IPS-15b (cell line): ENCODE measurements at regions not wholly inside any gene's neighbourhood (a gene's known extent, or its start where the extent isn't known, plus 50 kb on each side); places are given as distances from the start of the nearest gene placed in this dataset.
"Not testable (repeated sequence)": the region's sequence is repeated elsewhere in the genome, so short reads cannot be mapped to it uniquely, and the experiment has no call there.

Experiments
- H3K27me3 ChIP-seq: one replicate; pipeline ENCODE4 v1.6.1; 2013; ENCODE audit warnings: low read length; ENCODE audit not compliant: control insufficient read depth, insufficient read depth
- H3K36me3 ChIP-seq: one replicate; pipeline ENCODE4 v1.6.1; 2013; ENCODE audit warnings: low read length; ENCODE audit not compliant: control insufficient read depth, insufficient read depth
- H3K4me1 ChIP-seq: one replicate; pipeline ENCODE4 v1.6.1; 2013; ENCODE audit warnings: mild to moderate bottlenecking, low read length; ENCODE audit not compliant: control insufficient read depth, insufficient read depth
- H3K4me3 ChIP-seq: one replicate; pipeline ENCODE4 v1.5.1; 2013; ENCODE audit warnings: low read depth, low read length
- H3K9ac ChIP-seq: one replicate; pipeline ENCODE4 v1.6.1; 2013; ENCODE audit warnings: low read depth, mild to moderate bottlenecking, low read length
- H3K9me3 ChIP-seq: one replicate; pipeline ENCODE4 v1.6.1; 2013; ENCODE audit warnings: mild to moderate bottlenecking, low read length; ENCODE audit not compliant: control insufficient read depth, insufficient read depth

- no peak overlapping the region for H3K9ac ChIP-seq
- no peaks in the 10 kb centered on the region for H3K9me3 ChIP-seq
- H3K27me3 ChIP-seq = no peaks in the 10 kb centered on the region
- no peaks in the 10 kb centered on the region for H3K36me3 ChIP-seq
- no peaks in the 10 kb centered on the region for H3K4me1 ChIP-seq
- no peak overlapping the region for H3K4me3 ChIP-seq
Measured at GRCh38 chr4:38415682-38416081, 248.3 kb upstream of the KLF3 start.

GRCh38 chr4:38416450-38417014 is 247.5 kb upstream of the KLF3 start:
- Histone ChIP-seq H3K4me3 (no peak overlapping the region), H3K9me3 (no peaks in the 10 kb centered on the region), H3K9ac (no peak overlapping the region), H3K4me1 (no peaks in the 10 kb centered on the region), H3K27me3 (no peaks in the 10 kb centered on the region), H3K36me3 (no peaks in the 10 kb centered on the region)

GRCh38 chr4:38420254-38420653 is 243.7 kb upstream of the KLF3 start:
- H3K27me3 ChIP-seq, H3K9ac ChIP-seq, H3K9me3 ChIP-seq, H3K36me3 ChIP-seq, H3K4me1 ChIP-seq, H3K4me3 ChIP-seq: not testable (repeated sequence)

- no peak overlapping the region for H3K9ac ChIP-seq
- no peak overlapping the region for H3K4me3 ChIP-seq
- H3K36me3 ChIP-seq = no peaks in the 10 kb centered on the region
- H3K27me3 ChIP-seq = no peaks in the 10 kb centered on the region
- H3K9me3 ChIP-seq = no peaks in the 10 kb centered on the region
- H3K4me1 ChIP-seq = peaks cover 4% of the 10 kb centered on the region
Measured at GRCh38 chr4:38422850-38423249, 241.1 kb upstream of the KLF3 start.

GRCh38 chr4:38424151-38424871 is 239.7 kb upstream of the KLF3 start:
- Histone ChIP-seq H3K4me1 (peaks cover 4% of the 10 kb centered on the region), H3K9ac (no peak overlapping the region), H3K4me3 (no peak overlapping the region), H3K9me3 (no peaks in the 10 kb centered on the region), H3K36me3 (no peaks in the 10 kb centered on the region), H3K27me3 (no peaks in the 10 kb centered on the region)

- Histone ChIP-seq H3K27me3 (no peaks in the 10 kb centered on the region), H3K9me3 (no peaks in the 10 kb centered on the region), H3K36me3 (no peaks in the 10 kb centered on the region), H3K4me3 (no peak overlapping the region), H3K9ac (no peak overlapping the region), H3K4me1 (peaks cover 4% of the 10 kb centered on the region)
Measured at GRCh38 chr4:38426532-38426931, 237.5 kb upstream of the KLF3 start.

GRCh38 chr4:38430841-38431240 is 233.2 kb upstream of the KLF3 start:
- no peaks in the 10 kb centered on the region for H3K36me3 ChIP-seq
- no peak overlapping the region for H3K4me3 ChIP-seq
- no peaks in the 10 kb centered on the region for H3K27me3 ChIP-seq
- H3K9ac ChIP-seq = no peak overlapping the region
- H3K4me1 ChIP-seq = no peaks in the 10 kb centered on the region
- no peaks in the 10 kb centered on the region for H3K9me3 ChIP-seq

- no peak overlapping the region for H3K9ac ChIP-seq
- no peaks in the 10 kb centered on the region for H3K9me3 ChIP-seq
- no peaks in the 10 kb centered on the region for H3K36me3 ChIP-seq
- H3K27me3 ChIP-seq = no peaks in the 10 kb centered on the region
- no peaks in the 10 kb centered on the region for H3K4me1 ChIP-seq
- no peak overlapping the region for H3K4me3 ChIP-seq
Measured at GRCh38 chr4:38442073-38442788, 221.8 kb upstream of the KLF3 start.

GRCh38 chr4:38449506-38450174 is 214.4 kb upstream of the KLF3 start:
- Histone ChIP-seq H3K4me1 (no peaks in the 10 kb centered on the region), H3K36me3 (no peaks in the 10 kb centered on the region), H3K4me3 (no peak overlapping the region), H3K9ac (no peak overlapping the region), H3K27me3 (no peaks in the 10 kb centered on the region), H3K9me3 (no peaks in the 10 kb centered on the region)

GRCh38 chr4:38452009-38452408 is 212.0 kb upstream of the KLF3 start:
- H3K4me3 ChIP-seq = no peak overlapping the region
- H3K9me3 ChIP-seq = no peaks in the 10 kb centered on the region

GRCh38 chr4:38452542-38452941 is 211.5 kb upstream of the KLF3 start:
- no peaks in the 10 kb centered on the region for H3K4me1 ChIP-seq
- H3K4me3 ChIP-seq = no peak overlapping the region
- no peaks in the 10 kb centered on the region for H3K36me3 ChIP-seq
- no peaks in the 10 kb centered on the region for H3K27me3 ChIP-seq
- no peaks in the 10 kb centered on the region for H3K9me3 ChIP-seq
- no peak overlapping the region for H3K9ac ChIP-seq

More at GRCh38 chr4:38452009-38452408, 212.0 kb upstream of the KLF3 start:
- Histone ChIP-seq H3K4me1 (no peaks in the 10 kb centered on the region), H3K36me3 (no peaks in the 10 kb centered on the region), H3K27me3 (no peaks in the 10 kb centered on the region), H3K9ac (no peak overlapping the region)
